ENCODE measurements at regions not wholly inside any gene's neighbourhood (a gene's known extent, or its start where the extent isn't known, plus 50 kb on each side); places are given as distances from the start of the nearest gene placed in this dataset.
"Not testable (repeated sequence)": the region's sequence is repeated elsewhere in the genome, so short reads cannot be mapped to it uniquely, and the experiment has no call there.

DNA sequence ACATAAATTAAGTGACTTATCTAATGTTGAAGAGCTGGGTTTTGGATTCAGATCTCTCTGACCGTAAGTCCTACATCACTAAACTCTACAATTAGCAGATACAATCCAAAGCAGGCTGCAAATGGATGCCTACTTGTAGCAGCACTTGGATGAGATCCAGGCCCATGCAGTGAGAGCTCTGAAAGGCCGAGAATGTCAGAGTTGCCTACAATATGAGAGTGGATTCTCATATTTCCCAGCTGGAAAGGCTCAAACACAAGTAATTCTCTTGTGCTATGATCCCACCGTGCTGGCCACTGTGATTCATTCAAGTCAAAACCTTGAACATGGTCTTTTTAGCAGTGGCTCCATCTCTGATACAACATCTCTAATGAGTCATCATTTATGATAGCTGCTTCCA, 125.4 kb upstream of the CHRDL1 start:
- no peak overlapping the region for H3K4me3 ChIP-seq (ENCODE audit: low read length)
- no peak for TF ChIP-seq CTCF (conservative IDR thresholded peaks at IDR 0.05; ENCODE audit: low read depth, low read length)
- DNase-seq (ENCODE audit: low read depth) = no peak

GRCh38 chrX:110915570-110915969, 120.0 kb upstream of the CHRDL1 start:
- no peak for TF ChIP-seq CTCF (conservative IDR thresholded peaks at IDR 0.05; ENCODE audit: low read depth, low read length)
- no peak overlapping the region for H3K4me3 ChIP-seq (ENCODE audit: low read length)
- DNase-seq (ENCODE audit: low read depth) = no peak

- no peak for TF ChIP-seq CTCF (conservative IDR thresholded peaks at IDR 0.05; ENCODE audit: low read depth, low read length)
- DNase-seq (ENCODE audit: low read depth) = no peak
- no peak overlapping the region for H3K4me3 ChIP-seq (ENCODE audit: low read length)
Observed at GRCh38 chrX:110915111-110915510, 119.5 kb upstream of the CHRDL1 start.

DNA sequence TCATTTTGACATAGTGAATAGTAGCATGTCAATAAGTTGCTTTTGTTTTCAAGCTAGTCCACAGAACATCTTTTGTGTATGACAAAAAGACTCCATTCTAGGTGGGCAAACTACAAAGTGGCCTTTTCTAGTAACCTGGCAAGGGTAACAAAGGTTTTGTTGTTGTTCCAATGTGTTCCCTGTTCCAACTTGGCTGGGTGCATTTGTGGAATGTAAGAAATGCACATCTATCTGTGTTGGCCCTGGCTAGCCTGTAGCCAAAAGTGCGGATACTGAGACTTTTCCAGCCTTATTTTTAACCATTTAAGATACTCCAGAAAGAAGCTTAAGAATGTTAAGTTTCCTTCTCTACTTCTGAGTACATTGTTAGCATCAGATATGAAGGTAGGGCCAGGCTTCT, 118.7 kb upstream of the CHRDL1 start:
- TF ChIP-seq CTCF (conservative IDR thresholded peaks at IDR 0.05; ENCODE audit: low read depth, low read length) = no peak
- H3K4me3 ChIP-seq (ENCODE audit: low read length) = no peak overlapping the region
- no peak for DNase-seq (ENCODE audit: low read depth)

GRCh38 chrX:110904747-110905146, 109.1 kb upstream of the CHRDL1 start:
- DNase-seq (ENCODE audit: low read depth) = not testable (repeated sequence)

GRCh38 chrX:110881971-110882370, 86.4 kb upstream of the CHRDL1 start:
- DNase-seq (ENCODE audit: low read depth) = no peak
- no peak for TF ChIP-seq CTCF (conservative IDR thresholded peaks at IDR 0.05; ENCODE audit: low read depth, low read length)
- H3K4me3 ChIP-seq (ENCODE audit: low read length) = no peak overlapping the region

More at GRCh38 chrX:110904747-110905146, 109.1 kb upstream of the CHRDL1 start:
- H3K4me3 ChIP-seq (ENCODE audit: low read length) = not testable (repeated sequence)

DNA sequence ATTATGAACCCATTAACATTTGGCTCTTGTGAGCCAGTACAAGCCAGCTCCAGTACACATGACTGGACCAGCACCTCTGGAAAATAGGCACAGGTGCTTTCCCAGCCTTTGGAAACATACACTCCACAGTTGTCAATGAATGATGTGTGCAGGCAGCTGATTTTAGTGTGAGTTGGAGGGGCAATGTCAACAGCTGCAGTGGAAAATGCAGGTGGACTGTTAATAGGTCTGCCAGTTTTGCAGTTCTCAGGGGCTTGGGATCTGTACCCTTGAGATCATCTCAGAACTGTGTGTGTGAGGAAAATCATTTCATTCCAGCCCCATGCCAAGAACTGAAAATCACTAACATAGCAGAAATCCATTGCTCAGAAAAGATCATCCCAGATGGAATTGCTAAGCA, 81.7 kb upstream of the CHRDL1 start:
- no peak overlapping the region for H3K4me3 ChIP-seq (ENCODE audit: low read length)
- TF ChIP-seq CTCF (conservative IDR thresholded peaks at IDR 0.05; ENCODE audit: low read depth, low read length) = no peak
- no peak for DNase-seq (ENCODE audit: low read depth)

DNA sequence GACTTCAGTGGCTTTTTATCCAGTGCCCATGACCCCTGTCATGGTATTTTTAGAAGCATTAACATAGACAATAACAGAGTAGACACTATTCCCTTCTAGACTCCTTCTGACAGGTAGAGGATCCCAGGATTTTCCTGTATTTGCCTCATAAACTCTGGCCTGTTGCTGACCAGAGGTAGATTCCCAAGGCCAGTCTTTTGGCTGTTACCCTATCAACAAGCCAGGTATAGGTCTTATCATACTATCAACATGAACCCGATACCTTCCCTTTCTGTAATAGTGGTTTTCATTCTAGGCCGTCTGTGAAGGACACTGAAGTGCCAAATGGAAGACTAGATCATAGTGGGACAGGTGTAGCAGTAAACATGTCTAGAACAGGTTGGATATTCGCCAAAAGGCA, 76.2 kb upstream of the CHRDL1 start:
- H3K4me3 ChIP-seq (ENCODE audit: low read length) = no peak overlapping the region
- DNase-seq (ENCODE audit: low read depth) = no peak
- TF ChIP-seq CTCF (conservative IDR thresholded peaks at IDR 0.05; ENCODE audit: low read depth, low read length) = no peak
